HG03064 (cell line): ENCODE measurements at regions not wholly inside any gene's neighbourhood (a gene's known extent, or its start where the extent isn't known, plus 50 kb on each side); places are given as distances from the start of the nearest gene placed in this dataset.
"Not testable (repeated sequence)": the region's sequence is repeated elsewhere in the genome, so short reads cannot be mapped to it uniquely, and the experiment has no call there.

Experiments
- ATAC-seq: cut with Tn5 transposase; IDR thresholded peaks from one replicate; pipeline ENCODE4 v1.9.1; 2021; ENCODE audit warnings: low read depth; ENCODE audit not compliant: unreplicated experiment

DNA sequence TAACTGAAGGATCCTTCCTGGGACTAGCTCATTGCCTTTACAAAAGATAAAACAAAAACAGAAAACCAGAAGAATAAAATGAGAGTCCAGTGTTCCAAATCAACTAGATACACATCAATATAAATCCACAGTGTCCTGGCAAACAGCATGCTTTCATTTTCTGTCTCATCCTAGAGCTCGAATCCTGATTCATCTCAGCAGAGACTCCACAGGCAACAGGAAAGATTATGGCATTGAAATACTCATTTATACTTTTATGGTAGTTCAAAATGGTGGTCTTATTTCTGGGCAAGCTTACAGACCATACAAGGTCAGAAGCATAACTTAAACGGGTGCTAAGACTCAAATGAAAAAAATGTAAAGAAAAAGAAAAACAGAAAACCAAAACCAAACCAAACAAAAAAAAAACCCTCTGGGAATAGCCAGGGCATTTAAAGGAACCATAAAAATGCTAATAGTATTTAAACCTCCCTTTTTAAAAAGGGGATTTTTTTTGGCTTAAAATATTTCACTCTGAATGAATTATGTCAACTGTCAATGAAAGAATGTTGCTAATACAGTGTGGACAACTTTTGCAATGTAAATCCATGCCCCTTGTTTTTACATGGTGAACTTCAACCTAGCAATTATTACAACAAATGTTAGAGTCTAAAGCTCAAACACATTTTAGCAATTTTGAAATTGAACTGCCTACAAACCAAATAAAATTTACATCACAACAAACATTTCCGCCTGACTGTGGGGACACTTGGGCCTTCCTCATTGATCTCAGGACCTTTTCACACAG, 57.9 kb downstream of the GPR101 start:
- no peak for ATAC-seq

DNA sequence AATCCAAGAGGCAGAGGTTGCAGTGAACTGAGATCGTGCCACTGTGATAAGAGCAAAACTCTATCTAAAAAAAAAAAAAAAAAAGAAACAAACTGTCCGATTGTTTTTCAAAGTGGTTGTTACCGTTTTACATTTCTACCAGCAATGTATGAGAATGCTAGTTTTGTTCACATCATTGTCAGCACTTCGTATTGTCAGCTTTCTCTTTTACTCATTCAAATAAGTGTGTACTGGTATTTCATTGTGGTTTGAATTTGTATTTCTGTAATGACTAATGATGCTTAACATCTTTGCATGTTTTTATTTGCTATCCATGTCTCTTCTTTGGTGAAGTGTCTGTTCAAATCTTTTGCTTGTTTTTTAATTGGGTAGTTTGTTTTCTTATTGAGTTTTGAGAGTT, 65.8 kb downstream of the GPR101 start:
- no peak for ATAC-seq

DNA sequence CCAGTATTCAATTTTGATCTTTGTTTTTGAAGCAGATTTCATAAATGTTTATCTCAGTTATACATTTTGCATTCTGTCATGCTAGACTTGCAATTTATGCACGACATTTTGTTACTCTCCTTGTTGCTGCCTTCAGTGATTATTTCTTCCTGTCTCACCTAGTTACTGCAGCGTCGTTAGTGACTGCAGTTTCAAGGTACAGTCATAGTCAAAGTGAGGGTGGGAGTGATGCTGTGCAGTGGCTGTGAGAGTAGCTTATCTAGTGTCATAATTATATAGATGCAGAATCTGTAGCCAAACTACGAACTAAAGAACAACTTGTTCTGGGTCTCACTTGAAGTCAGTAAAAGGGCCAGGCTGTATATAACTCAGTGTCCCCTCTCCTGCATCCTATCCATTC, 69.8 kb downstream of the GPR101 start:
- no peak for ATAC-seq

DNA sequence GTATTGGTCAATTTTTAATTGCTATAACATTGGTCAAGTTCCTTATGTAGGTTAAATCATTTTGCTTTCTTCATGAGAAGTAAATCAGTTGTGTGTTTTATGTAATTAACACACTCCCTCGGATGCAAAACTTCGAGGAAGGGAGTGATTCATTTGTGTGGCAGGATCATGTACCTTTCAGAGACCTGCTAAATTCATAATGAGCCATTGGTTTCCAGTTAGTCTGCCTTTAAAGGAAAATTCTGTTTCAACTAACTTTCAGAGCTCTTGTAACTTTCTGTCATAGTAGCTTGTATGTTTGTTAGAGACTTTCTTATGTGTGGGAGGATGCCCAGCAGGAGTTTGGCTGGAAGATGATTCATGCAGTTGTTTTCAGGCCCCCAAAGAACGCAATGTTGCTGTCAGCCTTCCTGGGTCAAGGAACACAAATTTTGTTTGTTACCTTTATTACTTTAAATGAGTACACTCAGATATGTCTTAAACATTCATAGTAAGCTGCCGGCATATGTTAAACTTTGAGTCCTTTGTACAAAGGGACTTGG, 72.1 kb downstream of the GPR101 start:
- ATAC-seq, result no peak

DNA sequence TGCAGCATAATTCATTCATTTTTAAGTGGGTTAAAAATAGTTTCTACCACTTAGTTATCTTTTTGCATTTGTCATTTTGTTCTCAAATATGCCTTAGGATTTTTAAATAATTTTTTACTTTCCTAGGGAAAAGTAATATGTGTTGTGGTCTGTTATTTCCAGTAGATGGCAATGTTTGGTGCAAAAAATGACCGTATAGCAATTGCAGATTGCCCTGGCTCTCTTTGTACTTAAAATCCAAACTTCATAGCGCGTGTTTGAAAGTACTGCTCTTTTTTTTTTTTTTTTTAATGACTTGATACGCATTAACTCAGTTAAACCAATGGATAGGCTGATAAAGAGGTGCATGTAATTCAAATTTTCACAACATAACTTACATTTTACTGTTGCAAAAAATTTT, 74.4 kb upstream of the RBMX start:
- no peak for ATAC-seq

DNA sequence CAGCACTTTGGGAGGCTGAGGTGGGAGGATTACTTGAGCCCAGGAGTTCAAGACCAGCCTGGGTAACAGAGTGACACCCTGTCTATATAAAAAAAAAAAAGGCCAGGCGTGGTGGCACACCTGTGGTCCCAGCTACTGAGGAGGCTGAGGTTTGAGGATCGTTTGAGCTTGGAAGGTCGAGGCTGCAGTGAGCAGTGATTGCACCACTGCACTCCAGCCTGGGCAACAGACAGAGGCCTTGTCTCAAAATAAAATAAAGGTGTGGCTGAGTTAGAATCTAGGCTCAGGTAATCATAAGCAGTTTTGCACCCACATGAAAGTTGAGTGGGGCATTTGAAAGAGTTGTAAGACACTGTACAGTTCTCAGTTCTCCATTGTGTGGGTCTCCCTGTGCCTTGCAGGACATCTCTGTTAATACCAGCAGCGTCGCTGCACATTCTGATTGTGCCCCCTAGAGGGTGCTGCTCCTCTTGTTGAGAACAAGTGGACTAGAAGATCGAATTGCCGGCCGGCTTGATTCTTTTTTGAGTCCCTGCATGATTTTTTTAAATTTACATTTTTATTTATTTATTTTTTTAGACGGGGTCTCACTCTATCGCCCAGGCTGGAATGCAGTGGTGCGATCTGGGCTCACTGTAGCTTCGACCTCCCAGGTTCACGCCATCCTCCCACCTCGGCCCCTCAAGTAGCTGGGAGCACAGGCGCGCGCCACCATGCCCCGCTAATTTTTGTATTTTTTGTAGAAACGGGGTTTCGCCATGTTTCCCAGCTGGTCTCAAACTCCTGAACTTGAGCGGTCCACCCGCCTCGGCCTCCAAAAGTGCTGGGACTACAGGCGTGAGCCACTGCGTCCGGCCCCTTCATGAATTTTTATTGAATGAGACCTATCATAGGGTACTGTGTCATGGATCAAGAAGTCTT, 73.6 kb upstream of the RBMX start:
- ATAC-seq, result peak; percentile 95

DNA sequence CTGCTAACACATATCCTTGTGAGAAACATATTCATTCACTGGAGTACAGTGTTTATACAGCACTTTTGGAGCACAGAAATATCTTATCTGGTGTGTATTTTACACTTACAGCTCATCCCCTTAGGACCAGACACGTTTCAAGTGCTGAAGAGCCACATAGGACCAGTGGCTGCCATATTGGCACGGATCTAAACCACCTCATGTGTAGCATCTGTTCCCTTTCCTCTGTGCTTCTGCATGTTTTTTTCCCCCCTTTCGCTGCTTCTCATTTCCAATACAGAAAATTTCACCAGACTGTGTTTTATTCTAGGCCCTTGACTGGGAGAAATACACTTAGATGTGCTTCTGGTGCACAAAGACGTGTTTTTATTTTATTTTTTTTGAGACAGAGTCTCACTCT, 69.7 kb upstream of the RBMX start:
- no peak for ATAC-seq

DNA sequence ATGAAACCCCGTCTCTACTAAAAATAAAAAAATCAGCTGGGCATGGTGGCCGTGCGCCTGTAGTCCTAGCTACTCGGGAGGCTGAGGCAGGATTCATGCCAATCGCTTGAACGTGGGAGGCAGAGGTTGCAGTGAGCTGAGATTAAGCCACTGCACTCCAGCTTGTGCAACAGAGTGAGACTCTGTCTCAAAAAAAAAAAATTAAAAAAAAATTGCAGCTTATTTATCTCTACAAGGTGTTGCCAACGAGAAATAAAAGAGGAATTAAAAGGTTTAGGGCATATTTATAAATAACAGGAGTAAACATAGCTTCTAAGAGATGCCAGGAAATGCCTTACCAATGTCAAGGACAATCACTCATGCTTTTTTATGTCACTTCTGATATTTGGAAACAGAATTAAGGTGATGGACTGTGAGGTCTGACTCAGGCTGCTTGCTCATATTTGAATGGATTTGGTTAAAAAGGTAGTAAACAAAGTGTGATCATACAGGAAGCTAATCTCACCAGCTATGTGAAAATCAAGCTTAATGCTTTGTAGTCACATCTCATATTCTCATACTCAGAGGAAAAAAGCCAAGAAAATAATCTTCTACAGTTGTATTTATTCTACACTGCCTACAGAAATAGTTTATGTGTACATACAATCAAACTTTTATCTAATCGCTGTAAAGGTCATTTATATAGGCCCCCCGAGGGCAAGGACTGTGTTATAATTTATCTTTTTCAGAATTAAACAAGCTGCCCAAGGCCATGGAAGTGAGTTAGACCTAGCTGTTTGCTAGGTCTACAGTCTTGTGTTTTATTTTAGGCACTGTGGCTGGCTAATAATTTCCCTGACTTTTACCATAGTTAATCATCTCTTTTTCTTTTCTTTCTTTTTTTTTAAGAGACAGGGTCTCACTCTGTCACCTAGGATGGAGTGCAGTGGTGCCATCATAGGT, 61.1 kb upstream of the RBMX start:
- no peak for ATAC-seq

DNA sequence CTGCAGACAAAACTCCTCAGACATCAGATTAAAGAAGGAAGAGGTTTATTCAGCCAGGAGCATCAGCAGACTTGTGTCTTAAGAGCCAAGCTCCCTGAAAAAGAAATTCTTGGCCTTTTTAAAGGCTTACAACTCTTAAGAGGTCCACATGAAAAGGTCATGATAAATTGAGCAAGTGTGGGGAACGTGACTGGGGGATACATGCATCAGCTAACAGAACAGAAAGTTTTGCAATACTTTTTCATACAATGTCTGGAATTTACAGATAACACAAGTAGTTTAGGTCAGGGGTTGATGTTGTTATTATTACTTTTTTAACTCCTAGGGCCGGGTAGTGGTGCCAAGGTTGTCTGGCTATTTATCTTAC, 55.6 kb upstream of the RBMX start:
- no peak for ATAC-seq

DNA sequence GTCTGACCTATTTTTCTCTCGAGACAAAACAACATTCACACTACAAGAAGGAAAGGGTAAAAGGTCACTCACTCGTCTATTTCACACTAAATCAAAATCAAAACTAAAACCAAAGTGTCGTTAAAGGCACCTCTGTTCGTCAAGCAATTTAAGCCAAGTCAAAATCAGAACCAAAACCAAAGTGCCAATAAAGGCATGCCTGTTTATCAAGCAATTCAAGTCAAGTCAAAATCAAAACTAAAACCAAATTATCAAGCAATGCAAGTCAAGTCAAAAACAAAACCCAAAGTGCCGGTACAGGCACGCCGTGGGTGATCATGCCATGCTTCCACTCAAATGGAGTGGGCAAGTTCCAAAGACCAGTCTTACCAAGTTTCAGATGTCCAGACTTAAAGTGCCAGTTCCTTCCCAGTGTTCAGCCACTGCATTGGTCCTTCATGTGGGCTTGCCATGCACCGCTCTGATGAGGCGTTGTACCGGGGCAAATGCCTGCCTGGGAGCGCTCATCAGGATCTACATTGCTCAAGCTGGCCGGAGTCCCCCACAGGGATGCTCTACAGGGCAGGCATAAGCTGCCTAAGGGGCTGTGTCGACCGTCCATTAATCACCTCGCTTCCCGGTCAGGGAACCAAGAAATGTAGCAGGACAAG, 55.1 kb upstream of the RBMX start:
- ATAC-seq, result not testable (repeated sequence)

DNA sequence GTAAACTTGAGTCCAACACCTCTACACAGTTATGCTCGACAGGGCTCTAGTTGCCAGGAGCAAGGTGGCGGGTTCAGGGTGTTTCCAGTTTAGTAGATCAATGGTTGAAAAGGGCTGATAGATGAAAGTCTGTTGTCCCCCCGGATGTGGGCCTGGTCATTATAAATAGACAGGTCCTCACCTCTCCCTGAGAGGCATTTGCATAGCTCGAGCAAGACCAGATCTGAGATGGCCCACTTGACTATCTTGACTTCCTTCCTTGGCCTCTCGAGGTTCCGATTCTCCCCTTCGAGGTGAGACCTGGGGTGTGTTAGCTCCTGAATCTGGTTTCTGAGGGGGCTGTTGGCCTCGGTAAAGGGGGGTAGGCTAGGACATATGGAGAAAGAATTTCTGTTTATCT, 54.1 kb upstream of the RBMX start:
- ATAC-seq, result not testable (repeated sequence)

DNA sequence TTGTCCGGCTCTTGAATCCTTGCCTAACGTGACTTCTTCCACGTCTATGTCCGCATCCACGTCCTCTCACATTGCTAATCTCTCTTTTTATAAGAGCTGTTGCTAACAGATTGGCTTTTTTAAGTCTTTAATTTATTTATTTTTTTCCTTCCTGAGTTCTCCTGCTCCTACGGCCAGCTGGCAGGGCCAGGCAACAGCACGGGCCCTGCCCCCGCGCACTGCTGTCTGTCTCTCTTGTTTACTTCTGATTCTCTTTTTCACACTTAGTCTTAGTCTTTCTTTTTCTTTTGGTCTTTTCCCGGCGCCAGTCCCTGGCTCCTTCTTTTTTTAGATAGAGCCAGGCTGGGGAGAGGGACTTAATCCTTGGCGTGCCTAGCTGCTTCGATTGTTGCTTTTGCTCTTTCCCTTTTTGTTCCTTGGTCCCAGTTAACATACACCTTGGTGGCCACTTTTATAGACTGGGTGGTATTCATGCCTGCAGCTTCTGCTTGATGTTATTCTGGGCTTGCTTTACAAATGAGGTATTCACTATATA, 53.2 kb upstream of the RBMX start:
- ATAC-seq, result no peak

DNA sequence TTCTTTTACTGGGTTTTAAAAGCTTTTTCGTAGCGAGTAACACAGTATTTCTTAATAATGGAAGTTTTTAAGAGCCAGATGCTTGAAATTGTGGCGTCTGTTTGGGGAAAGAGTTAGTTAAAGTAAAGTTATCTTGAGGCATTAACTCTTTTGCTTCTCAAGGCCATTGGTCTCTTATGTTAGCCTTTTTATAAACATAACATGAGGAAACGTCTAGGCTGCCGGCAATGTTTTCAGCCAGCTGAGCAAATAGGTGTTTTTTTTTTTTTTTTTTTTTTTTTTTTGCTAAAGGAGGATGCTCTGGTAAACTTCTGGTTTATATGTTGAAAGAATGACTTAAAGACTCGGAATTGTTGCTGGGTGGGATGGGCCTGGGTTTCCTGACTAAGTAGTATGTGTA, 51.1 kb upstream of the RBMX start:
- no peak for ATAC-seq
